Heart left ventricle (tissue), 13 donors: ENCODE measurements at regions not wholly inside any gene's neighbourhood (a gene's known extent, or its start where the extent isn't known, plus 50 kb on each side); places are given as distances from the start of the nearest gene placed in this dataset.

ENCODE experiments used
- CTCF ChIP-seq, 12 donors: fragments of 200-600 bp; sonication (generic) in 4 of 12; IDR thresholded peaks; one replicate each; pipeline versions ENCODE4 v1.5.0 to v1.8.0; 2018 to 2022; ENCODE audit warnings: antibody characterized with exemption in 12 of 12, mild to moderate bottlenecking in 5 of 12
- POLR2A ChIP-seq, 2 donors: fragments of 450-650 bp; IDR thresholded peaks; one replicate each; pipeline ENCODE4 v1.6.1; 2017; ENCODE audit warnings: antibody characterized with exemption in 2 of 2, mild to moderate bottlenecking in 2 of 2, moderate library complexity in 2 of 2
- donor health status: ischemic (EF 13 %, LVEDD 7.1; RV severe dilation, severe dysfunction).
- donor health status: DM: no; HTN: yes; CAD: no.
- donor health status: DM: no; HTN: no; CAD: no.
- donor health status: ischemic (EF 25% LVEDD 6.9; RV normal size, moderate dysfunction).
- donor health status: ischemic (EF 25% LVEDD 5.7; RV mildly dilated, moderate dysfunction).
- donor health status: ischemic (EF 35%, LVEDD 5.7; RV mildly dilated, moderate dysfunction).
- donor health status: nonischemic (EF 11% LVEDD 7.7; RV severe dilation, severe dysfunction).
- donor health status: DM: yes; HTN: yes; CAD: no.
- donor health status: PGD.
- donor health status: ischemic (EF 29% LVEDD 5.4; RV normal size, mild dysfunction).
- donor health status: nonischemic (EF 23%, LVEDD 6.1; RV moderate dilation, normal function).

- no peak for TF ChIP-seq POLR2A (IDR thresholded peaks at IDR 0.05)
- no peak for TF ChIP-seq CTCF (IDR thresholded peaks at IDR 0.05)
Measured at GRCh38 chr13:42377640-42378382, 105.9 kb downstream of the AKAP11 start.
